ENCODE measurements at regions not wholly inside any gene's neighbourhood (a gene's known extent, or its start where the extent isn't known, plus 50 kb on each side); places are given as distances from the start of the nearest gene placed in this dataset.

DNA sequence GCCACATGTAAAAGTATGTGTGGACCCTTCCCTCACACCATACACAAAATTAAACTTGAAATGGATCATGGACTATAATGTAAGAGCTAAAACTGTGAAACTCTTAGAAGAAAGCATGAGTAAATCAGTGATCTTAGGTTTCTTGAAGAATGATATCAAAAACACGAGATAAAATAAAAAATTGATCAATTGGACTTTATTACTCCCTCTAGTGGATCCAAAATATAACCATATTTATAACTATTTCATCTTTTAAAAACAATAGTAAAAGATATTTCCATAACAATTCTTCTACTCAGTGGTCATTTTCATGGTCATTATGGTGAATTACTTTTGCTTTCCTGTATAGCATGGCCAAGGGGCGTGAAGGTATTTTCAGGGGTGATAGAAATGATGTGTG lies 174.6 kb upstream of the LSM14A start:
- WGBS, 2 donors, result 58 to 66% methylated on average over 2 of the region's 2 CpGs
- ATAC-seq, result no peak
- H3K4me1 ChIP-seq, result peaks cover 0 to 4% (median 0%) of the 10 kb centered on the region in 9 donors
- peaks cover 0 to 14% (median 2%) of the 10 kb centered on the region in 11 donors for H3K9me3 ChIP-seq
- no peak for DNase-seq
- no peak overlapping the region for H3K27ac ChIP-seq
- TF ChIP-seq, protein P1, sequence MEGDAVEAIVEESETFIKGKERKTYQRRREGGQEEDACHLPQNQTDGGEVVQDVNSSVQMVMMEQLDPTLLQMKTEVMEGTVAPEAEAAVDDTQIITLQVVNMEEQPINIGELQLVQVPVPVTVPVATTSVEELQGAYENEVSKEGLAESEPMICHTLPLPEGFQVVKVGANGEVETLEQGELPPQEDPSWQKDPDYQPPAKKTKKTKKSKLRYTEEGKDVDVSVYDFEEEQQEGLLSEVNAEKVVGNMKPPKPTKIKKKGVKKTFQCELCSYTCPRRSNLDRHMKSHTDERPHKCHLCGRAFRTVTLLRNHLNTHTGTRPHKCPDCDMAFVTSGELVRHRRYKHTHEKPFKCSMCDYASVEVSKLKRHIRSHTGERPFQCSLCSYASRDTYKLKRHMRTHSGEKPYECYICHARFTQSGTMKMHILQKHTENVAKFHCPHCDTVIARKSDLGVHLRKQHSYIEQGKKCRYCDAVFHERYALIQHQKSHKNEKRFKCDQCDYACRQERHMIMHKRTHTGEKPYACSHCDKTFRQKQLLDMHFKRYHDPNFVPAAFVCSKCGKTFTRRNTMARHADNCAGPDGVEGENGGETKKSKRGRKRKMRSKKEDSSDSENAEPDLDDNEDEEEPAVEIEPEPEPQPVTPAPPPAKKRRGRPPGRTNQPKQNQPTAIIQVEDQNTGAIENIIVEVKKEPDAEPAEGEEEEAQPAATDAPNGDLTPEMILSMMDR (IDR thresholded peaks at IDR 0.05), result peak in 5 of 9 donors; percentile 14 to 52 (median 23)
- H3K27me3 ChIP-seq, result peaks cover 0 to 10% (median 0%) of the 10 kb centered on the region in 7 donors
- intact Hi-C loops (cut with DNase I), result loop anchor here in 8 of 10 donors (1.0 to 5.0 kb wide), 5 partner anchors 200 to 220 kb away; partner anchors contain the start of gene KCTD15 (in 5 of the 8)
- no peak overlapping the region for H3K4me3 ChIP-seq
- H3K36me3 ChIP-seq, result no peaks in the 10 kb centered on the region

DNA sequence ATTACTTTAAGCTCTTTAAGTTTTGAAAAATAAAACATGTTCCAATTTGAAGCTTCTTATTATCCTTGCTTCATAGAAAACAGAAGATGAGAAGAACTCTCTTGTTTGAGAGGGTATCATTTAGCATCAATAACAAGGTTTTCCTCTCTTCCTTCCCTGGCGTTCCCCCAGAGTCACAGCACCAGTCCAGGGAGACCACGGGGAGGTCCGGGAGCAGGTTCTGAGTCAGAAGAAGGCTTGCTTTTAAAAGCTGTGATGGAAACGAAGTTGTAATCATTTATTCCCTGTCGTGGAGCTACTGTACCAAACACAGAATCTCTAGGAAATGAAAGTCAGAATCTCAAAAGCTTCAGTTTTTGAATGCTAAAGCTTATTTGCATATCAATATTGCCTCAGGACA lies 174.0 kb upstream of the LSM14A start:
- intact Hi-C loops (cut with DNase I), result loop anchor here in 8 of 10 donors (1.0 to 5.0 kb wide), 5 partner anchors 201 to 221 kb away; partner anchors contain the start of gene KCTD15 (in 5 of the 8)
- no peak for DNase-seq
- Histone ChIP-seq H3K4me3 (no peak overlapping the region), H3K4me1 (peaks cover 0 to 4% (median 0%) of the 10 kb centered on the region in 9 donors), H3K9me3 (peaks cover 0 to 8% (median 0%) of the 10 kb centered on the region in 11 donors), H3K36me3 (no peaks in the 10 kb centered on the region), H3K27me3 (peaks cover 0 to 14% (median 0%) of the 10 kb centered on the region in 7 donors), H3K27ac (no peak overlapping the region)
- ATAC-seq, result no peak
- TF ChIP-seq, protein P1 (IDR thresholded peaks at IDR 0.05), result no peak
- WGBS, 2 donors, result 26 to 40% methylated on average over 5 of the region's 5 CpGs

DNA sequence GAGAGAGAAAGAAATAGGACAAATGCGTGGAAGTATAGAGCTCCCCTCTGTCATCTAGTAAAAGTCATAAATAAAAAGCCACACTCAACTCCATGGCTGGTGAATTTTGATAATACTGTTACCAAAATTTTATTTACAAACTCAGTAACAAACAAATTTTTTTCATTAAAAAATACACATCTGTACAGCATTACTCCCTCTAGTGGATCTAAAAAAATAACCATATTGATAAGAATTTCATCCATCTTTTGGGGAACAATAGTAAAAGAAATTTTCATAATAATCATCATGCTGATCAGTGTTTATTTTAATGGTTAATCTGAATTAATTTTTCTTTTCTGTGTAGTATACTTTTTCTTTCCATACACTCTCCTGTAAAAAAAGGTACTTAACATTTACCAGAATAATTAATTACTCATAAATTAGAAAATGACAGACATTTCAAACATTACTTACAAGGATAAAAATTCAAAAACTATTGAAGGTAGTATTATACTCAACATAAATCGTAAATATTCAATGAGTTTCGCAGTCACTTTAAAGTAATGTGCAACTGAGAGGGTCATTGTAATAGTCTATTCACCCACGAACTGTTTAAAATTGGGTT lies 173.5 kb upstream of the LSM14A start:
- peaks cover 0 to 4% (median 0%) of the 10 kb centered on the region in 9 donors for H3K4me1 ChIP-seq
- TF ChIP-seq, protein P1 (IDR thresholded peaks at IDR 0.05), result peak; percentile 21 to 70 (median 55)
- no peak overlapping the region for H3K27ac ChIP-seq
- H3K9me3 ChIP-seq, result peaks cover 0 to 2% (median 0%) of the 10 kb centered on the region in 11 donors
- H3K27me3 ChIP-seq, result peaks cover 0 to 19% (median 4%) of the 10 kb centered on the region in 7 donors
- 64 to 78% methylated on average over 4 of the region's 4 CpGs for WGBS, 2 donors
- H3K36me3 ChIP-seq, result no peaks in the 10 kb centered on the region
- ATAC-seq, result no peak
- no peak overlapping the region for H3K4me3 ChIP-seq
- intact Hi-C loops (cut with DNase I), result loop anchor here in 8 of 10 donors (1.0 to 5.0 kb wide), 5 partner anchors 202 to 222 kb away; partner anchors contain the start of gene KCTD15 (in 5 of the 8)
- no peak for DNase-seq

DNA sequence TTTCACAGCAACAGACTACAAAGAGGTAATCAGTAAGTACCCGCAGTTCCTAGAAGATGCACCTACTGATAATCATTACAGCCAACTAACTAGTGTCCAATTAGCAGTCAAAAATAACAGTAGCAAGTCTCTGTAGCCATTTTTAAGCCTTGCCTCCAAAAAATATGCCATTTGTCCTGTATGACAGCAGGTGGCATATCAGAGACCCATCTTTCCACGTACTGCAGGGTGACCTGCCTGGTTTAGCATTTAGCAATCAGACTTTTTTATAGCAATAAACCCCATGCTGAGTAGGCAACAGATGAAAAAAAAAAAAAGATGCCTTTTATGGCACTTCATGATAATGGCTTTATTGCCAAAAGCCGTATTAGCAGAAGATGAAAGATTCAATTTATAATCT lies 155.3 kb upstream of the LSM14A start:
- ATAC-seq, result no peak
- WGBS, 2 donors, result 59 to 64% methylated on average over 3 of the region's 3 CpGs

More for the DNA sequence above, 155.3 kb upstream of the LSM14A start:
- Histone ChIP-seq H3K9me3 (peaks cover 0 to 15% (median 5%) of the 10 kb centered on the region in 11 donors), H3K27me3 (peaks cover 0 to 66% (median 39%) of the 10 kb centered on the region in 7 donors), H3K36me3 (no peaks in the 10 kb centered on the region), H3K4me1 (no peaks in the 10 kb centered on the region), H3K27ac (no peak overlapping the region), H3K4me3 (no peak overlapping the region)
- intact Hi-C loops (cut with DNase I), result no loop called here
- TF ChIP-seq, protein P1 (IDR thresholded peaks at IDR 0.05), result no peak
- DNase-seq, result no peak
